GM12874 (cell line): ENCODE measurements at regions not wholly inside any gene's neighbourhood (a gene's known extent, or its start where the extent isn't known, plus 50 kb on each side); places are given as distances from the start of the nearest gene placed in this dataset.

Experiments
- CTCF ChIP-seq: IDR thresholded peaks from 2 replicates; pipeline ENCODE4 v1.5.1; 2011; ENCODE audit warnings: low read depth, mild to moderate bottlenecking, control low read depth, low read length, moderate library complexity; ENCODE audit not compliant: insufficient read depth

GRCh38 chr1:106465666-106466065, 590.8 kb upstream of the PRMT6 start:
- no peak for TF ChIP-seq CTCF

- no peak for TF ChIP-seq CTCF
These were observed 575.8 kb upstream of the PRMT6 start for GRCh38 chr1:106480629-106481028.

GRCh38 chr1:106492880-106493279, 563.6 kb upstream of the PRMT6 start:
- TF ChIP-seq CTCF = no peak

GRCh38 chr1:106494646-106495045, 561.8 kb upstream of the PRMT6 start:
- no peak for TF ChIP-seq CTCF

- no peak for TF ChIP-seq CTCF
These were observed 558.2 kb upstream of the PRMT6 start for GRCh38 chr1:106498238-106498637.

GRCh38 chr1:106502659-106503058, 553.8 kb upstream of the PRMT6 start:
- TF ChIP-seq CTCF = no peak

GRCh38 chr1:106515375-106515774, 541.1 kb upstream of the PRMT6 start:
- TF ChIP-seq CTCF = no peak

- TF ChIP-seq CTCF = no peak
These were observed 539.2 kb upstream of the PRMT6 start for GRCh38 chr1:106517224-106517623.
